Osteoblast (primary cell): ENCODE measurements at regions not wholly inside any gene's neighbourhood (a gene's known extent, or its start where the extent isn't known, plus 50 kb on each side); places are given as distances from the start of the nearest gene placed in this dataset.
A peak's percentile ranks its signal among the peaks of the same experiment; 100 is the strongest.

ENCODE experiments used
- DNase-seq: peaks from one replicate; pipeline ENCODE4 v3.0.0; 2011; ENCODE audit warnings: low spot score, mixed read lengths; ENCODE audit not compliant: insufficient read length; ENCODE audit errors: missing footprints
- H2AFZ ChIP-seq: 2 replicates; pipeline ENCODE4 v1.6.0; 2011; ENCODE audit warnings: mild to moderate bottlenecking, low read length
- H3K27ac ChIP-seq: 2 replicates; pipeline ENCODE4 v1.5.1; 2011; ENCODE audit warnings: mild to moderate bottlenecking, low read depth, low read length, moderate library complexity
- H3K27me3 ChIP-seq: 2 replicates; pipeline ENCODE4 v1.6.0; 2012; ENCODE audit warnings: mild to moderate bottlenecking, control low read depth, inconsistent platforms, low read length, moderate library complexity; ENCODE audit not compliant: insufficient read depth
- H3K36me3 ChIP-seq: 2 replicates; pipeline ENCODE4 v1.5.1; 2011; ENCODE audit warnings: mild to moderate bottlenecking, low read length, control low read depth, moderate library complexity; ENCODE audit not compliant: insufficient read depth
- H3K4me1 ChIP-seq: 2 replicates; pipeline ENCODE4 v1.5.1; 2011; ENCODE audit warnings: mild to moderate bottlenecking, low read length, control low read depth, moderate library complexity; ENCODE audit not compliant: insufficient read depth
- H3K4me2 ChIP-seq: 2 replicates; pipeline ENCODE4 v1.6.0; 2011; ENCODE audit warnings: mild to moderate bottlenecking, low read length; ENCODE audit not compliant: insufficient read depth
- H3K4me3 ChIP-seq: fragments of 200-600 bp; sonication (generic); 3 replicates; pipeline ENCODE4 v1.5.1; 2012; ENCODE audit warnings: mild to moderate bottlenecking, low read length, inconsistent platforms; ENCODE audit not compliant: insufficient read depth
- H3K79me2 ChIP-seq: 2 replicates; pipeline ENCODE4 v1.6.0; 2012; ENCODE audit warnings: mild to moderate bottlenecking, low read length, control low read depth, inconsistent platforms; ENCODE audit not compliant: insufficient read depth
- H3K9me3 ChIP-seq: 2 replicates; pipeline ENCODE4 v1.5.1; 2011; ENCODE audit warnings: low read depth, low read length, control low read depth
- H4K20me1 ChIP-seq: 2 replicates; pipeline ENCODE4 v1.6.0; 2012; ENCODE audit warnings: mild to moderate bottlenecking, low read length, control low read depth; ENCODE audit not compliant: insufficient read depth
- CTCF ChIP-seq: IDR thresholded peaks from 2 replicates; pipeline ENCODE4 v1.5.1; 2011; ENCODE audit warnings: mild to moderate bottlenecking, low read depth, low read length, moderate library complexity; ENCODE audit errors: extremely low read depth

- Histone ChIP-seq H2AFZ (no peak overlapping the region), H3K36me3 (no peaks in the 10 kb centered on the region), H3K27me3 (no peaks in the 10 kb centered on the region), H3K4me1 (no peaks in the 10 kb centered on the region), H4K20me1 (no peaks in the 10 kb centered on the region), H3K4me3 (no peak overlapping the region), H3K79me2 (no peaks in the 10 kb centered on the region), H3K9me3 (no peaks in the 10 kb centered on the region), H3K4me2 (no peak overlapping the region), H3K27ac (no peak overlapping the region)
- TF ChIP-seq CTCF = peak; percentile 35
- no peak for DNase-seq
Measured at GRCh38 chr9:108410161-108410560, 445.6 kb downstream of the ACTL7B start.

- H2AFZ ChIP-seq = no peak overlapping the region
- H3K9me3 ChIP-seq = no peaks in the 10 kb centered on the region
- H3K4me3 ChIP-seq = no peak overlapping the region
- H3K79me2 ChIP-seq = no peaks in the 10 kb centered on the region
- no peak for DNase-seq
- no peaks in the 10 kb centered on the region for H3K4me1 ChIP-seq
- no peaks in the 10 kb centered on the region for H3K36me3 ChIP-seq
- H4K20me1 ChIP-seq = no peaks in the 10 kb centered on the region
- H3K27ac ChIP-seq = no peak overlapping the region
- TF ChIP-seq CTCF = peak; percentile 25
- no peak overlapping the region for H3K4me2 ChIP-seq
- H3K27me3 ChIP-seq = no peaks in the 10 kb centered on the region
Measured at GRCh38 chr9:108400297-108400696, 455.5 kb downstream of the ACTL7B start.

- no peak overlapping the region for H3K4me3 ChIP-seq
- no peaks in the 10 kb centered on the region for H3K4me1 ChIP-seq
- no peak overlapping the region for H3K4me2 ChIP-seq
- no peaks in the 10 kb centered on the region for H3K9me3 ChIP-seq
- no peak overlapping the region for H2AFZ ChIP-seq
- DNase-seq = no peak
- no peak overlapping the region for H3K27ac ChIP-seq
- no peak for TF ChIP-seq CTCF
- H3K27me3 ChIP-seq = no peaks in the 10 kb centered on the region
- H3K36me3 ChIP-seq = no peaks in the 10 kb centered on the region
- H4K20me1 ChIP-seq = no peaks in the 10 kb centered on the region
- H3K79me2 ChIP-seq = no peaks in the 10 kb centered on the region
Measured at GRCh38 chr9:108399851-108400250, 455.9 kb downstream of the ACTL7B start.

GRCh38 chr9:108397286-108397685 is 458.5 kb downstream of the ACTL7B start:
- H3K27ac ChIP-seq = no peak overlapping the region
- no peaks in the 10 kb centered on the region for H4K20me1 ChIP-seq
- H3K79me2 ChIP-seq = no peaks in the 10 kb centered on the region
- TF ChIP-seq CTCF = no peak
- no peaks in the 10 kb centered on the region for H3K4me1 ChIP-seq
- no peaks in the 10 kb centered on the region for H3K9me3 ChIP-seq
- H3K4me2 ChIP-seq = no peak overlapping the region
- no peaks in the 10 kb centered on the region for H3K27me3 ChIP-seq
- no peak for DNase-seq
- no peak overlapping the region for H3K4me3 ChIP-seq
- H2AFZ ChIP-seq = no peak overlapping the region
- H3K36me3 ChIP-seq = no peaks in the 10 kb centered on the region
